NB4 (cell line): ENCODE measurements at regions not wholly inside any gene's neighbourhood (a gene's known extent, or its start where the extent isn't known, plus 50 kb on each side); places are given as distances from the start of the nearest gene placed in this dataset.

Source experiments
- DNase-seq: peaks from one replicate; pipeline ENCODE4 v3.0.0; 2010; ENCODE audit warnings: low read depth
- H3K4me3 ChIP-seq: one replicate; pipeline ENCODE4 v1.5.1; 2011; ENCODE audit warnings: mild to moderate bottlenecking, low read depth, low read length, moderate library complexity
- MYC ChIP-seq: IDR thresholded peaks from 2 replicates; pipeline ENCODE4 v1.6.1; 2011; ENCODE audit warnings: low read depth, low read length
- POLR2A ChIP-seq: IDR thresholded peaks from 2 replicates; pipeline ENCODE4 v1.6.1; 2011; ENCODE audit warnings: mild to moderate bottlenecking; ENCODE audit not compliant: insufficient read length; ENCODE audit errors: extremely low read depth
- TF ChIP-seq, protein P1 (sequence below): IDR thresholded peaks from 2 replicates; pipeline ENCODE4 v1.6.1; 2011; ENCODE audit warnings: low read depth, low read length
- TF ChIP-seq, protein P2 (sequence below): IDR thresholded peaks from one replicate; pipeline ENCODE4 v1.5.1; 2012; ENCODE audit warnings: low read depth, low read length

DNA sequence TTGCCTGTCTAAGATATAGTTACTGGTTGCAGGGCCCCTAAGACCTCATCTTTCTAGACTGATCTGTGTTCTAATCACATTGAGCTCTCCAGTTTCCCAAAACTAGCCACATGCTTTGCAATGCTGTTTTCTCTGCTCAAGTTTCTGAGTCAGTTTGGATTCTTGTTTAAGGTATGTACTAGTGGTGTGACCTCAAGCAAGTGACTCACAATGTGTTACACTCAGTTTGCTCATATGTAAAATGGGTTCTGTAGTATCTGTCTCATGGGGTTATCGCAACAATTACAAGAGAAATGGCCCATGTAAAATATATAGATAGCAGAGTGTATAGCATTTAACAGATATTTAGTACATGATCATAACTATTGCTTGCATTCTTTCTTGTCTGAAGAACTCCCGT, 153.1 kb upstream of the ELL2 start:
- TF ChIP-seq, protein P1, sequence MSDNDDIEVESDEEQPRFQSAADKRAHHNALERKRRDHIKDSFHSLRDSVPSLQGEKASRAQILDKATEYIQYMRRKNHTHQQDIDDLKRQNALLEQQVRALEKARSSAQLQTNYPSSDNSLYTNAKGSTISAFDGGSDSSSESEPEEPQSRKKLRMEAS, result no peak
- TF ChIP-seq, protein P2, sequence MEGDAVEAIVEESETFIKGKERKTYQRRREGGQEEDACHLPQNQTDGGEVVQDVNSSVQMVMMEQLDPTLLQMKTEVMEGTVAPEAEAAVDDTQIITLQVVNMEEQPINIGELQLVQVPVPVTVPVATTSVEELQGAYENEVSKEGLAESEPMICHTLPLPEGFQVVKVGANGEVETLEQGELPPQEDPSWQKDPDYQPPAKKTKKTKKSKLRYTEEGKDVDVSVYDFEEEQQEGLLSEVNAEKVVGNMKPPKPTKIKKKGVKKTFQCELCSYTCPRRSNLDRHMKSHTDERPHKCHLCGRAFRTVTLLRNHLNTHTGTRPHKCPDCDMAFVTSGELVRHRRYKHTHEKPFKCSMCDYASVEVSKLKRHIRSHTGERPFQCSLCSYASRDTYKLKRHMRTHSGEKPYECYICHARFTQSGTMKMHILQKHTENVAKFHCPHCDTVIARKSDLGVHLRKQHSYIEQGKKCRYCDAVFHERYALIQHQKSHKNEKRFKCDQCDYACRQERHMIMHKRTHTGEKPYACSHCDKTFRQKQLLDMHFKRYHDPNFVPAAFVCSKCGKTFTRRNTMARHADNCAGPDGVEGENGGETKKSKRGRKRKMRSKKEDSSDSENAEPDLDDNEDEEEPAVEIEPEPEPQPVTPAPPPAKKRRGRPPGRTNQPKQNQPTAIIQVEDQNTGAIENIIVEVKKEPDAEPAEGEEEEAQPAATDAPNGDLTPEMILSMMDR, result no peak
- TF ChIP-seq MYC (no peak), POLR2A (no peak)
- H3K4me3 ChIP-seq, result no peak overlapping the region
- DNase-seq, result no peak

DNA sequence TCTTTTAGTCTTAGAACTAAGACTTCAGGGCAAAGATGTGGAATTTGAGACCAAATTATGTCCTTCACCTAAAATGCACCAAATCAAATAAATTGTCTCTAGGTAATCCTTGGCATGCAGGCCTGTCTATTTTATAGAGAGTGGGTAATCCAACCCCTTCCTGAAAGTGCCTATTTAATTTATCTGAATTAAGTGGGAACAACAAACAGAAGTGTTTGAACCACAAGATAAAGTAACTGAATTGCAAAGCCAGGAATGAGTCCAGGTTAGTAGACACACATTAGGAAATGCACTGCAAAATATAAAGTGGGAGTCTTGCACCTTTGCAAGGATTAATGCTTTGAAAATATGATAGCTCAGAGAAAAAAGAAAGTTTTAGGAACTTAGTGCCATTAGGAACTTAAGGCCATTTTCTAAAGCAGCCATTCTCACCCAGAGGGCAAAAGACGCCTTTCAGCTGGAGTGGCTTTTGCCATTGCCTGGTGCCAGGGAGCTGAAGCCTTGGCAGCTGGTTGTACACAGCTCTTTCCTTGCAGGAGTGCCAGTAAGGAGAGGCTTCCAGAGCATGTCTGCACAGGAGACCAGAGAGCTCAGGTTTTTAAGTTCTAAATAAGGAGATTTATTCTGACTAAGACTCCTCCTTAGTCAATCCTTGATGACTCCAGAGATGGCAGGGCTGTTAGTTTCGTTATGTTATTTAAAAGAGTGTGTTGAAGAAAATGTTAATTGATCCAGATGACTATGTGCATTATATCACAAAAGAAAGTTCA, 151.7 kb upstream of the ELL2 start:
- TF ChIP-seq MYC, result no peak
- TF ChIP-seq, protein P2, result no peak
- TF ChIP-seq POLR2A, result no peak
- TF ChIP-seq, protein P1, result no peak
- DNase-seq, result no peak

DNA sequence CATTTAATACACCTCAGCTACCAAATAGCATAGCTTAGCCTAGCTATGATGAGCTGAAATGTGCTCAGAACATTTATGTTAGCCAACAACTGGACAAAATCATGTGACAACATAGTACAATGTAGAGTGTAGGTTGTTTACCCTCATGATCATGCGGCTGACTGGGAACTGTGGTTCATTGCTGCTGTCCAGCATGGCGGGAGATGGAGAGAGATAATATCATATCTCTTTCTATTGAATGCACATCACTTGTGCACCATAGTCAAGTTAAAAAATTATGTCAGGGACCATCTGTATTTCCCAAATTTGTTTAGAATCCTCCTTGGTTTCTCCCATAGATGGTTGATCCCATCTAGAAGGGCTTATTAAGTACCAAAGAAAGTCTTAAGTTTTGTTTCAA, 151.1 kb upstream of the ELL2 start:
- TF ChIP-seq, protein P1, result no peak
- TF ChIP-seq POLR2A (no peak), MYC (no peak)
- TF ChIP-seq, protein P2, result no peak
- H3K4me3 ChIP-seq, result no peak overlapping the region
- no peak for DNase-seq

More for the DNA sequence above, 151.7 kb upstream of the ELL2 start:
- no peak overlapping the region for H3K4me3 ChIP-seq

DNA sequence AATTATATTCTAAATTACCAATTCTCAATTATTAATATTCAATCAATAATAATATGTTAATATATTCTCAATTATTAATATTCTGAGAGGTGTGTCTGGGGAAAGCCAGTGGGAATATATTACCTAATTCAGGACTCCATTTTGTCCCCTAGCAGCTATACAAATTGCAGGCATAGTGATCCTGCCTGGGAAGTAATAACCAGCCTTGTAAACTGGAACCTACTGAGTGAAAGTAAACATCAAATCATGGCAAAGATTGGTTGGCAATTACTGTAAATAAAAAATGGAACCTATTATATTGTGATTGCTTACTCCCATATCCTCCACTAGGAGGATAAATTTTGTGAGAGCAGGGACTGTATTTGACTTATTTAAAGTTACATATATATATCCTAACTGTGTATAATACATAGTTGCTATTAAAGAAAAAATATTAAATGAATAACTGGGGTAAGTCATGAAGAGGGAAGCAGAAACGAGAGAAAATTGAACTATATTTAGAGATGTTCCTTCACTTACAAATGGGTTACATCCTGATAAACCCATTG, 150.5 kb upstream of the ELL2 start:
- TF ChIP-seq, protein P2, result no peak
- no peak for TF ChIP-seq POLR2A
- TF ChIP-seq, protein P1, result no peak
- H3K4me3 ChIP-seq, result no peak overlapping the region
- no peak for DNase-seq

DNA sequence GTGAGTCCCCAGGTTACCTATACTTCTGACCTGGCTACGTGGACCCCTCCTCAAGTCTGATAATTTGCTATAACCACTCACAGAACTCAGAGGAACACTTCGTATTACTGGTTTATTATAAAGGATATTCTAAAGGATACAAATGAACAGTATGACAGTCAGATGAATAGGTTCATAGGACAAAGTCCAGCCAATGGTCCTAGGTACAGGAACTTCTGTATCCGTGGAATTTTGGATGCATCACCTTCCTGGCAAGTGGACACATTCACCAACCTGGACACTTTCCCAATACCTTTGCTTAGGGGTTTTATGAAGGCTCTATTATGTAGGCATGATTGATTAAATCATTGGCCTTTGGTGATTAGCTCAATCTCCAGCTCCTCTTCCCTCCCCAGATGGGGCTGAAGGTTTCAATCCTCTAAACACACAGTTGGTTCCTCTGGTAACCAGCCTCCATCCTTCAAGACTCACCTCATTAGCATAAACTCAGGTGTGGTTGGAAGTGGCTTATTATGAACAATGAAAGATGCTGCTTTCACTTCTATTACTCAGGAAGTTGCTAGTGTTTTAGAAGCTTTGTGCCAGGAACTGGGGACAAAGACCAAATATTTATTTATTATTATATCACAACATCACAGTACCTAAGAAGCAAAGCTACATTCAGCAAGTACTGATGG, 149.6 kb upstream of the ELL2 start:
- DNase-seq, result no peak
- TF ChIP-seq, protein P1, result no peak
- TF ChIP-seq, protein P2, result no peak
- no peak overlapping the region for H3K4me3 ChIP-seq
